Left ventricle myocardium inferior (tissue), 1 donor: ENCODE measurements at regions not wholly inside any gene's neighbourhood (a gene's known extent, or its start where the extent isn't known, plus 50 kb on each side); places are given as distances from the start of the nearest gene placed in this dataset.

ENCODE experiments used
- DNase-seq: peaks from one replicate; pipeline ENCODE4 v3.0.0-alpha.2; 2020
- H3K27ac ChIP-seq: fragments of 200-600 bp; replicated peaks from 2 replicates; pipeline ENCODE4 v1.8.0; 2021
- H3K27me3 ChIP-seq: fragments of 200-600 bp; 2 replicates; pipeline ENCODE4 v1.8.0; 2021; ENCODE audit warnings: low read depth
- H3K36me3 ChIP-seq: fragments of 200-600 bp; 2 replicates; pipeline ENCODE4 v1.8.0; 2021
- H3K4me1 ChIP-seq: fragments of 200-600 bp; 2 replicates; pipeline ENCODE4 v1.8.0; 2021
- H3K4me3 ChIP-seq: fragments of 200-600 bp; 2 replicates; pipeline ENCODE4 v1.8.0; 2021; ENCODE audit warnings: mild to moderate bottlenecking, moderate library complexity
- H3K9me3 ChIP-seq: fragments of 200-600 bp; replicated peaks from 2 replicates; pipeline ENCODE4 v1.8.0; 2021
- intact Hi-C: fragments of 100-400 bp; cut with micrococcal nuclease; formaldehyde crosslinking; loops from one replicate; pipeline ENCODE4 v1.11.0; 2022
- TF ChIP-seq, protein P1 (sequence below): fragments of 200-600 bp; IDR thresholded peaks from 2 replicates; pipeline ENCODE4 v1.8.0; 2021; ENCODE audit warnings: antibody characterized with exemption, mild to moderate bottlenecking, borderline replicate concordance
- donor health status: DM: no; HTN: yes; CAD: no; lungs with severe emphysema.

DNA sequence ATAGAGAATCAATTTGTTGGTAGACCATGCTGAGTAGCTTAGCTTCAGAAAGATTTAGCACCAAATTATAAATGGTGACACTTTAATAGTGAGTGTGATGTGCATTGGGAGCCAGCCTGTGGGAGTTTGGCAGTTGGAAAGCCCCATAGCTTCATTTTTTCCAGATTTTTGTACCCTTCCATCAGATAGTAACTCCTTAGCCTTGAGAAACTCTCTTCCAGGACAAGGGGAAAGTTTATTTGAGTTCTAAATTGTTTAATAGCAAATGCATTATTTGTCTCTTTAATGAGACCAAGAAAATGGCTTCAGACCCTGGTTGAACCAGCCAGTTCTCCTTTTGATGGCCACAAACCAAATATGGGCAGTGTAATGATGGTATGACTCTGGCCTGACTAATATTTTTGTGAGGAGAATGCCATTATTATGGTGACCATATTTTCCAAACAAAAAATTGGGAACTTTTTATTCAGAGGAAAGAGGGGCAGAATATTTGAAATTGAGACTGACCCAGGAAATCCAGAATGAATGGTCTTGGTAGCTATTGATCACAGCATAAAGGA lies 49.8 kb downstream of the PLCE1 start:
- DNase-seq: no peak
- H3K9me3 ChIP-seq: no peaks in the 10 kb centered on the region
- TF ChIP-seq, protein P1, sequence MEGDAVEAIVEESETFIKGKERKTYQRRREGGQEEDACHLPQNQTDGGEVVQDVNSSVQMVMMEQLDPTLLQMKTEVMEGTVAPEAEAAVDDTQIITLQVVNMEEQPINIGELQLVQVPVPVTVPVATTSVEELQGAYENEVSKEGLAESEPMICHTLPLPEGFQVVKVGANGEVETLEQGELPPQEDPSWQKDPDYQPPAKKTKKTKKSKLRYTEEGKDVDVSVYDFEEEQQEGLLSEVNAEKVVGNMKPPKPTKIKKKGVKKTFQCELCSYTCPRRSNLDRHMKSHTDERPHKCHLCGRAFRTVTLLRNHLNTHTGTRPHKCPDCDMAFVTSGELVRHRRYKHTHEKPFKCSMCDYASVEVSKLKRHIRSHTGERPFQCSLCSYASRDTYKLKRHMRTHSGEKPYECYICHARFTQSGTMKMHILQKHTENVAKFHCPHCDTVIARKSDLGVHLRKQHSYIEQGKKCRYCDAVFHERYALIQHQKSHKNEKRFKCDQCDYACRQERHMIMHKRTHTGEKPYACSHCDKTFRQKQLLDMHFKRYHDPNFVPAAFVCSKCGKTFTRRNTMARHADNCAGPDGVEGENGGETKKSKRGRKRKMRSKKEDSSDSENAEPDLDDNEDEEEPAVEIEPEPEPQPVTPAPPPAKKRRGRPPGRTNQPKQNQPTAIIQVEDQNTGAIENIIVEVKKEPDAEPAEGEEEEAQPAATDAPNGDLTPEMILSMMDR: no peak
- H3K4me3 ChIP-seq: no peak overlapping the region
- no peaks in the 10 kb centered on the region for H3K27me3 ChIP-seq
- no peaks in the 10 kb centered on the region for H3K4me1 ChIP-seq
- H3K36me3 ChIP-seq: no peaks in the 10 kb centered on the region
- H3K27ac ChIP-seq: no peak overlapping the region
- intact Hi-C loops: no loop called here

DNA sequence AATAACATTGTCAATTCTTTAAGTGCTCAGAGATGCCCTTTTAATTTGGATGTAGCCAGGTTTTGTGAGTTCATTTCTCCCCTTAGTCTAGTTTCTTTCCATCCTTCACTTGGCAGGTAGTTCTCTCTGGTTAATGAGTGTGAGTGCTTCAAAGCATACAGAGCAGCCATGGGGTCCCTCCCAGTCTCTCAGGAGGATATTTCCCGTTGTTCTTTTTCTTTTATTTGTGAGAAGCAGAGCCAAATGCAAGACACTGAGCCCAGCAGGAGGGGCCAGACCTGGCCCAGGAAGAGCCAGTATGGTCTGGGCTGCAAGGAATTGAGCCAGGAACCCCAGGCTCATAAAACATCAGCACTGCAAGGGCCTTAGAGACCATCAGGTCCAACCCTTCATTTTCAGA lies 52.4 kb downstream of the PLCE1 start:
- DNase-seq: no peak
- intact Hi-C loops: no loop called here
- Histone ChIP-seq H3K27me3 (no peaks in the 10 kb centered on the region), H3K9me3 (no peaks in the 10 kb centered on the region), H3K27ac (no peak overlapping the region), H3K36me3 (no peaks in the 10 kb centered on the region), H3K4me3 (no peak overlapping the region), H3K4me1 (peaks cover 7% of the 10 kb centered on the region)
- TF ChIP-seq, protein P1: no peak

DNA sequence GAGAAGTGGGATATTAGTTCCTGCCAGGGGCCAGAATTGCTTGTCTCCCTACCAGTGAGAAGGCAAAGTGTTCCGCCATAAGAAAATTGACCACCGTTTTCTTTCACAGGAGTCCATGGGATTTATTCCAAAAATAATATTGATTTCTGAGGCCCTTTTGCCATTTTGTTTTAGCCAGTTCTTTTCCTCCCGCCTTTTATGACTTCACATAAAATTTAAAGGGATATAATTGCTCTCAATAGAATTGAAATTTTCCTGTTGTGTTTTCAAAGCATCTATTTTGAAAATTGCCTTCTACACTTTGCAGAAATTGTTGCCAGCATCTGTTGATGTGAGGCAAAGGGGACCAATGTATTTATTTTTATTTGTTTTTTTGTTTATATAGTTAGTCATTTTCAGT lies 53.6 kb downstream of the PLCE1 start:
- DNase-seq: no peak
- Histone ChIP-seq H3K9me3 (no peaks in the 10 kb centered on the region), H3K4me1 (peaks cover 7% of the 10 kb centered on the region), H3K4me3 (no peak overlapping the region), H3K27me3 (no peaks in the 10 kb centered on the region), H3K27ac (no peak overlapping the region), H3K36me3 (no peaks in the 10 kb centered on the region)
- intact Hi-C loops: no loop called here
- TF ChIP-seq, protein P1: no peak

DNA sequence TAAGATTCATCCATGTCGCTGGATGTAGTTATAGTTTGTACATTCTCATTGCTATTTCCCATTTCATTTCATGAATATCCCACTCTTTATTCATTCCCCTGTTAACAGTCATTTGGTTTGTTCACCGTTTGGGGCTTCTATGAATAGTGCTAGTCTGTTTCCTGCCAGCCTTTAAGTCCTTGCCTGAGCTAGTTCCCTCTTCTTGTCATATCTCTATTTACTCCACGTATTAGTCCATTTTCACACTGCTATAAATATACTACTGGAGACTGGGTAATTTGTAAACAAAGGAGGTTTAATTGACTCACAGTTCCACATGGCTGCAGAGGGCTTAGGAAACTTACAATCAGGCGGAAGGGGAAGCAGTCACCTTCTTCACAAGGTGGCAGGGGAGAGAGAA lies 56.2 kb downstream of the PLCE1 start:
- no peak for DNase-seq
- no peaks in the 10 kb centered on the region for H3K27me3 ChIP-seq
- peaks cover 7% of the 10 kb centered on the region for H3K4me1 ChIP-seq
- intact Hi-C loops: no loop called here
- TF ChIP-seq, protein P1: no peak
- H3K9me3 ChIP-seq: no peaks in the 10 kb centered on the region
- H3K27ac ChIP-seq: no peak overlapping the region
- no peaks in the 10 kb centered on the region for H3K36me3 ChIP-seq
- no peak overlapping the region for H3K4me3 ChIP-seq

DNA sequence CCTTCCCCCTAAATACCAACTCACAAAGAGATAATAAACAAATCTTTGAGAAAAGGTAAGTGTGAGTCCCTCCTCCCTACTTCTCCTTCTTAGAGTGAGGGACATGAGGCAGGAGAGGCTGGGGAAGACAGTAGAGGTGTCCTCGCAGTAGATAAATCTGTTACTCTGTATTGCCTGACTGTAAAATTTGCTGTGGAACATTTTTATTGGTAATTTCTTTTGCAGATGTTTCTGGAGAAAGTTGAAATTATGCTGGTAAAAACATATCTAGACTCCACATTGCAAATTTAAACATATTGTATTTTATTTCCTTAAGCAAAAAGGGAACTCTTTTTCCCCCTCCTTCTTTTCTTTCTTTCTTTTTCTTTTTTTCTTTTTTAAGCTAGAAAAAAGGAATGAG lies 58.5 kb downstream of the PLCE1 start:
- Histone ChIP-seq H3K36me3 (no peaks in the 10 kb centered on the region), H3K9me3 (no peaks in the 10 kb centered on the region), H3K4me3 (no peak overlapping the region), H3K4me1 (peaks cover 7% of the 10 kb centered on the region), H3K27me3 (no peaks in the 10 kb centered on the region), H3K27ac (no peak overlapping the region)
- intact Hi-C loops: no loop called here
- no peak for DNase-seq
- TF ChIP-seq, protein P1: no peak
